Activated CD4-positive, alpha-beta memory T cell treated with anti-CD3 and anti-CD28 coated beads, Interleukin-2, amount 10 ng/mL, durations not matched to agents 7 days and 5 days (primary cell): ENCODE measurements at regions not wholly inside any gene's neighbourhood (a gene's known extent, or its start where the extent isn't known, plus 50 kb on each side); places are given as distances from the start of the nearest gene placed in this dataset.
"Not testable (repeated sequence)": the region's sequence is repeated elsewhere in the genome, so short reads cannot be mapped to it uniquely, and the experiment has no call there.

Experiments used
- CTCF ChIA-PET: fragments of 350-600 bp; sonication (Branson Sonifier 250); formaldehyde crosslinking; loops from one replicate; lab custom pipeline; 2021; ENCODE audit warnings: antibody characterized with exemption, inconsistent platforms; lab: Charles Lee
- POLR2A ChIA-PET: fragments of 350-600 bp; sonication (Branson Sonifier 250); formaldehyde crosslinking; loops from one replicate; lab custom pipeline; 2021; ENCODE audit warnings: antibody characterized with exemption; lab: Charles Lee
- DNase-seq: peaks from one replicate; pipeline ENCODE4 v3.0.0-alpha.2; 2020
- H3K27ac Mint-ChIP-seq: one replicate; pipeline ENCODE4 v1.8.0; 2021; ENCODE audit warnings: mild to moderate bottlenecking, mixed read lengths
- H3K27me3 Mint-ChIP-seq: one replicate; pipeline ENCODE4 v1.8.0; 2021; ENCODE audit warnings: mixed read lengths
- H3K36me3 Mint-ChIP-seq: one replicate; pipeline ENCODE4 v1.8.0; 2021; ENCODE audit warnings: low read depth, mixed read lengths
- H3K4me1 Mint-ChIP-seq: one replicate; pipeline ENCODE4 v1.8.0; 2021; ENCODE audit warnings: mixed read lengths
- H3K4me3 Mint-ChIP-seq: one replicate; pipeline ENCODE4 v1.8.0; 2021; ENCODE audit warnings: mild to moderate bottlenecking, mixed read lengths
- H3K9me3 Mint-ChIP-seq: one replicate; pipeline ENCODE4 v1.8.0; 2021; ENCODE audit warnings: mixed read lengths

DNA sequence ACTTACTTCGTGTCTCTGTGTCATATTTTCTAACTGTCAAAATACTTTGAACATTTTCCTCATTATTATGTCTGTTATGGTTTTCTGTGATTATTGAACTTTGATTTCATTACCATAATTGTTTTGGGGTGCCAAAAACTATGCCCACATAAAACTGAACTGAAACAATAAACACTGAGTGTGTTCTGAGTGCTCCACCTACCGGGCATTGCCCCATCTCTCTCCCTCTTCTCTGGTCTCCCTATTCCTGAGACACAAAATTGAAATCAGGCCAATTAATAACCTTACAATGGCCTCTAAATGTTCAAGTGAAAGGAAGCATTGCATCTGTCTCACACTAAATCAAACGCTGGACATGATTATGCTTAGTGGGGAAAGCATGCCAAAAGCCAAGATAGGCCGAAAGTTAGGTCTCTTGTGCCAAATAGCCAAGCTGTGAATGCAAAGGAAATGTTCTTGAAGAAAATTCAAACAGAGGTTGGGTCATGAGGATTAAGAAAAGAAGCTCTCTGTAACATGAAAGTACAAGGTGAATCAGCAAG is 972.3 kb downstream of the PCDH7 start:
- no peaks in the 10 kb centered on the region for H3K36me3 Mint-ChIP-seq
- no peak for DNase-seq
- H3K4me1 Mint-ChIP-seq: no peaks in the 10 kb centered on the region
- POLR2A ChIA-PET: no interaction called here
- H3K27ac Mint-ChIP-seq: no peak overlapping the region
- no peaks in the 10 kb centered on the region for H3K27me3 Mint-ChIP-seq
- H3K9me3 Mint-ChIP-seq: no peaks in the 10 kb centered on the region
- CTCF ChIA-PET: no interaction called here
- H3K4me3 Mint-ChIP-seq: no peak overlapping the region

DNA sequence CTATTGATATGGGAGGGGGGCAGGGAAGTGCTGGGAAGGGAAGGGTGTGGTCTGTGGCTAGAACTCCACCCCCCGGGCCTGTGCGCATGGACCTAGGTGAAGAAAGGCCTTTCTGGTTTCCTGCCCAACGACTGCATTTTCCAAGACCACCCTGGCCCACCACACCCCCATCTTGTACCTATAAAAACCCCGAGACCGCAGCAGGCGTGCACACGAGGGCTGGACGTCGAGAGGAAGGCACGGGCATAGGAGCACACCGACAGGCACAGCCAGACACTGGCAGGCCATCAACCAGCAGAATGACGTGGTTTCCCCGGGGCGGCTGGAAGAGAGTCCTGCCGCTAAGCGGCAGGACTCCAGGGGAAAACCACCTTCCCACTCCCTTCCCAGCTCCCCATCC is 981.1 kb downstream of the PCDH7 start:
- Mint-ChIP-seq H3K36me3 (no peaks in the 10 kb centered on the region), H3K4me1 (no peaks in the 10 kb centered on the region), H3K27me3 (no peaks in the 10 kb centered on the region), H3K9me3 (peaks cover 12% of the 10 kb centered on the region), H3K27ac (no peak overlapping the region), H3K4me3 (no peak overlapping the region)
- no peak for DNase-seq
- CTCF ChIA-PET: no interaction called here
- POLR2A ChIA-PET: no interaction called here

DNA sequence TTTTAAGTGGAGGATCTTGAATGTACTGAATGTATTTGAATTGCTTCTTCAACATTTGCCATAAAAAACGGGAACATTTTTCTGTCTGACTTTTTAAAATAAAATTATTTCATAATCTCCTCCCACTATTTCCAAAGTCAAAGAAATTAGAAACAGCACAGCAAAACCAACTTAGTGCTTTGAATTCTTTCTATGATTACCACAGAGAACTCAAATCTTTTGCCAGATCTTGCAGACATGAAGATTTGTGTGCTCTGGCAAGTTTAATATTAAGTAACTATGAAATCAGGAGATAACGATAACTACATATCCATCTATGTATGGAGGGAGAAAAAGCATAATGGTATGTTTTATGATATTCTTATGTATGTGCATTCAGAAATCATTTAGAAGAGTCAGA is 982.2 kb downstream of the PCDH7 start:
- H3K27me3 Mint-ChIP-seq: no peaks in the 10 kb centered on the region
- H3K27ac Mint-ChIP-seq: no peak overlapping the region
- H3K4me1 Mint-ChIP-seq: no peaks in the 10 kb centered on the region
- ChIA-PET POLR2A (no interaction called here), CTCF (no interaction called here)
- no peak for DNase-seq
- H3K9me3 Mint-ChIP-seq: peaks cover 12% of the 10 kb centered on the region
- H3K36me3 Mint-ChIP-seq: no peaks in the 10 kb centered on the region
- H3K4me3 Mint-ChIP-seq: no peak overlapping the region

DNA sequence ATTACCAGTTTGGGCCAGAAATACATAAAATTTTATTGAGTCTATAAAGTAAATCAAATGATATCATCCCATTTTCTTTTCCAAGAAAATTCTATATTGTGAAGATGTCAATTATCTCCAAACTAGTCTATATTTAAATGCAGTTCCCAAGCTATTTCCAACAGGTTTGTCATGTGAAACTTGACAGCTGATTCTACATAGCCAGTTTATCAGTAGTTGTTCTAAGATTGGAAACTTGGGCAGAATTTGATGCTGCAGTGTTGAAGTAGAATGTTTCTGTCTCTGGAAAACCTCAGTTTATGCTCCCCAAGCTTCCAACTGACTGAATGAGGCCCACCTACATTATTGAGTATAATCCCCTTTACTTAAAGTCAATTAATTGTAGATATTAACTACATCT is 994.1 kb downstream of the PCDH7 start:
- DNase-seq: no peak
- H3K27ac Mint-ChIP-seq: no peak overlapping the region
- CTCF ChIA-PET: no interaction called here
- H3K9me3 Mint-ChIP-seq: peaks cover 5% of the 10 kb centered on the region
- no peaks in the 10 kb centered on the region for H3K36me3 Mint-ChIP-seq
- H3K4me3 Mint-ChIP-seq: no peak overlapping the region
- H3K27me3 Mint-ChIP-seq: no peaks in the 10 kb centered on the region
- POLR2A ChIA-PET: no interaction called here
- H3K4me1 Mint-ChIP-seq: no peaks in the 10 kb centered on the region

DNA sequence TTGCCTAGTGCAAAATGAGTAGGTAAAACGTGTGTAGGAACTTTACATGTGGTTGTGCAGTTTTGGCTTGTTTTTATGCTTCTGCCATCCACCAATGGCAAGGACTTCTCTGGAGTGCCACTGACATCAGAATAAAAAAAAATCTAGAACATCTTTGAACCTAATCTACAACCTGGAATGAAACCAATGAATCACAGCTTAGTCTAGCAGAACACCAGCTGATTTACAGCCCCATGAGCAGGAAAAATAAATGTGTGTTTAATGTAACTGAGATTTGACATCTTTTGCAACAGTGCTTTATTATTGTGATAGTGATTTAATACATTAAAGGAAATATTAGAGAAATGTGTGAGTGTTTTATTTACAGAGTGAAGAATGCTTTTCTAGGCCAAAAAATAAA is 995.1 kb downstream of the PCDH7 start:
- Mint-ChIP-seq H3K9me3 (peaks cover 6% of the 10 kb centered on the region), H3K4me1 (no peaks in the 10 kb centered on the region), H3K27me3 (no peaks in the 10 kb centered on the region), H3K4me3 (no peak overlapping the region), H3K36me3 (no peaks in the 10 kb centered on the region), H3K27ac (no peak overlapping the region)
- ChIA-PET CTCF (no interaction called here), POLR2A (no interaction called here)
- no peak for DNase-seq

DNA sequence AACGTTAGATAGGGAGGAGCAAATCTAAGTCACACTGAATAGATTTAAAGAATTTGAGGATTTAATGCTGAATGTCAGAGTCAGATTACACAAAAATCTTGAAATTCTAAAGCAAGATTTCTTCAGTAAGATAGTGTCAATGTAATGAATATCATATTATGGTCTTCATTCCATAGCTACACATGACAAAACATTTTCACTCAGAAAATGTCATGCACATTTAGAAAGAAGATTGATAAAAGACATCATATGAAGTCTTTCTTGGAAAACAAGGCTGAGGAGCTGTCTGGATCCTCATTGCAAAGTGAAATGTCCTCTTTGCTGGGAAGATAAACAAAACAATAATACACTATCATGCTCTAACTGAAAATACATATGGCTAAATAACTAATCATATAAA is 1006.9 kb downstream of the PCDH7 start:
- H3K36me3 Mint-ChIP-seq: no peaks in the 10 kb centered on the region
- peaks cover 5% of the 10 kb centered on the region for H3K9me3 Mint-ChIP-seq
- no peaks in the 10 kb centered on the region for H3K27me3 Mint-ChIP-seq
- DNase-seq: no peak
- H3K4me3 Mint-ChIP-seq: no peak overlapping the region
- POLR2A ChIA-PET: no interaction called here
- CTCF ChIA-PET: no interaction called here
- H3K27ac Mint-ChIP-seq: no peak overlapping the region
- no peaks in the 10 kb centered on the region for H3K4me1 Mint-ChIP-seq

DNA sequence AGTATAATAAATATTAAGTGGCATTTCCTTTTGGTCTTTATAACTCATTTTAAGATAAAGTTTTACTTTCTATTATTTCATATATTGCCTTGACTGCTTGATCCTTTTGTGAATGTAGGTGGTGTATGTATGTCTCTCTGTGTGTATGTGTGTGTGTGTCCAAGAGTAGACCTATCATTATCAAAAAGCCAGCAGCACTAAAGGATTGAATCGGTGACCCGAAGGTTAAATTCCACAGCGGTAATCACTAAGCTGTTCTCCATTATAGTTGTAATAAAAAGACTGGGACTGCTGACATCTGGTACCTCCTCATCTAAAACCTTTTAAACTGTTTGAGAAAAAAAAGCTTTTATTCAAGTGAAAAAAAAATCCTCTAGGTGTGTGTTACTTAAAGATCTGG is 1014.8 kb downstream of the PCDH7 start:
- no peak overlapping the region for H3K27ac Mint-ChIP-seq
- CTCF ChIA-PET: no interaction called here
- peaks cover 7% of the 10 kb centered on the region for H3K9me3 Mint-ChIP-seq
- H3K27me3 Mint-ChIP-seq: no peaks in the 10 kb centered on the region
- no peaks in the 10 kb centered on the region for H3K4me1 Mint-ChIP-seq
- H3K36me3 Mint-ChIP-seq: no peaks in the 10 kb centered on the region
- DNase-seq: no peak
- POLR2A ChIA-PET: no interaction called here
- H3K4me3 Mint-ChIP-seq: no peak overlapping the region

DNA sequence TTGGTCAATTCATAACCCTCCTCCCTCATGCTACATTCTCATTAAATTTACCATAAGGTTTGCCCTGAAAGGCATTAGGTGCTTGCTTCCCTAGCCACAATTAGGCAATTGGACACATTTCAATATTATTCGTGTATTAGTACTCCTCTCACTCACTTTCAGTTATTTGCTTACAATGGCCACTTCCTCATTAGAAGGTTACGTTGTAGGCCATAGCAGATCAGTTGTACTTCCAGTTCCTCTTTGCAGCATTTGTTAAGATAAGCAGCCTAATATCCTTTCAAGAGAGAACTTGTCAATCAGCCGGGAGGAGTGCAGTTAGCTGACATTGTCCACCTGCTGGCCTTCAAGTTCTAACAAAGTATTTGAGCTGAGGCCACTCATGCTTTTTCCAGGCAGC is 1017.2 kb downstream of the PCDH7 start:
- ChIA-PET POLR2A (no interaction called here), CTCF (no interaction called here)
- no peaks in the 10 kb centered on the region for H3K36me3 Mint-ChIP-seq
- H3K4me1 Mint-ChIP-seq: no peaks in the 10 kb centered on the region
- H3K27ac Mint-ChIP-seq: no peak overlapping the region
- peaks cover 4% of the 10 kb centered on the region for H3K9me3 Mint-ChIP-seq
- DNase-seq: no peak
- no peak overlapping the region for H3K4me3 Mint-ChIP-seq
- H3K27me3 Mint-ChIP-seq: no peaks in the 10 kb centered on the region

DNA sequence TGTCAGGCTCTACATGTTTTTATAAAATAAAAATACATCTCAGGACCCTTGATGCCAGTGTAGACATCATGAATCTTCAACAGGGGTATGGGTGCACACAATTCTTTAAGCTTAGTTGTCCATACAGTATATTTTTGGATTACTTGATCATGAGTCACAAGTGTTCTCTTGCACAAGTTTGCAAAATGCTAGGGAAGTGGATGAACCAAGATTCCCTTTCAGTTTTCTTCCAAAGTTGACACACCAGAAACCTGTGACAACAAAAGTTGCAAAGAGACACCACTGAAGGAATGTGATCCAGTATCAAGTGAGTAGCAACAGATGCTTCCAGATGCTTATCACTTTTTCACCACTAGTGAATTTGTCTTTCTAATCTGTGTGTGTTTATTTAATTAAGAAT is 1021.2 kb downstream of the PCDH7 start:
- Mint-ChIP-seq H3K4me1 (no peaks in the 10 kb centered on the region), H3K27ac (no peak overlapping the region), H3K4me3 (no peak overlapping the region), H3K27me3 (no peaks in the 10 kb centered on the region), H3K36me3 (no peaks in the 10 kb centered on the region), H3K9me3 (no peaks in the 10 kb centered on the region)
- CTCF ChIA-PET: no interaction called here
- no peak for DNase-seq
- POLR2A ChIA-PET: no interaction called here

DNA sequence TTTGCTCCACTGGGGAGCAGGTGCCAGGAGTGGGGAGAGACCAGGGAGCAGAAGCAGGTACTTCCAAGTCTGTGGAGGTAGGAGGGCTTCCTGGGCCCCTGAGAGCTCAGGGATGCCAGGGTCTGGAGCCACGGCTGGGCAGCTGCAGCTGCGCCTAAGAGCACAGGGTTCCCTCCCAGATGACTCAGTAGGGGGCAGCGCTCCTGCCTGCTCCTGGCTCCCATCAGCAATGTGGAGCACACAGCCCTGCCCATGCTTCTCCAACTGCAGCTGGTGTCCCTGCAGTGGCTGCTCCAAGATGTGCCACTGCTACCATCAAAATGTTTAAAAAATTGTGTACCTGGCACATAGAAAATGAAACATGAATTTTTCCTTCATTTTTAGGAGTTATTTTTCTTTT is 1028.2 kb downstream of the PCDH7 start:
- H3K36me3 Mint-ChIP-seq: no peaks in the 10 kb centered on the region

DNA sequence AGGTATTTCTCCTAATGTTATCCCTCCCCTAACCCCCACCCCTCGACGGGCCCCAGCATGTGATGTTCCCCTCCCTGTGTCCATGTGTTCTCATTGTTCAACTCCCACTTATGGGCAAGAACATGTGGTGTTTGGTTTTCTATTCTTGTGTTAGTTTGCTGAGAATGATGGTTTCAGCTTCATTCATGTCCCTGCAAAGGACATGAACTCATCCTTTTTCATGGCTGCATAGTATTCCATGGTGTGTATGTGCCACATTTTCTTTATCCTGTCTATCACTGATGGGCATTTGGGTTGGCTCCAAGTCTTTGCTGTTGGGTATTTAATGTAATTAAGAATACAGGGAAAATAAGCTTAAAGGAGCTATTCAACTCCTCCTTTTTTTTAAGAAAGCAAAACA is 1030.4 kb downstream of the PCDH7 start:
- DNase-seq, H3K36me3 Mint-ChIP-seq, CTCF ChIA-PET, POLR2A ChIA-PET, H3K4me3 Mint-ChIP-seq, H3K27me3 Mint-ChIP-seq, H3K27ac Mint-ChIP-seq, H3K4me1 Mint-ChIP-seq: not testable (repeated sequence)
- H3K9me3 Mint-ChIP-seq: peaks cover 18% of the 10 kb centered on the region

More for the DNA sequence above, 1028.2 kb downstream of the PCDH7 start:
- CTCF ChIA-PET: no interaction called here
- Mint-ChIP-seq H3K27me3 (no peaks in the 10 kb centered on the region), H3K4me1 (no peaks in the 10 kb centered on the region), H3K27ac (no peak overlapping the region), H3K9me3 (peaks cover 15% of the 10 kb centered on the region), H3K4me3 (no peak overlapping the region)
- POLR2A ChIA-PET: no interaction called here
- DNase-seq: no peak

DNA sequence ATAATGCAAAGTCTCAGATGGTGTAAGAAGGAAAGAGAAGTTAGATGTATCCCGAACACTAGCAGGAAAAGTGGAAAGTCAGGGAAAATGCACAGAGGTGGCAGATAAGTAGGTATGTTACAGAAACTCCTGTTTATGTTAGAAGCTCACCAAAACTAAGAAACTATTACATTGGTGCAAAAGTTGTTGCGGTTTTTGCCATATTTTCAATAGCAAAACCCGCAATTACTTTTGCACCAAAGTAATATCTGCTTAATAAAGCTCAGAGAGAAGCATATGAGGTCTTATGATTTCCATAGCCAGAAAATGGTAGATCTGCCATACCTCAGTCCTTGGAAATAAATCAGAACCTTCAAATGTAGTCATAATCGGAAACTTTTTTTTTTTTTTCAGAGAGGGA is 1035.6 kb downstream of the PCDH7 start:
- no peak overlapping the region for H3K4me3 Mint-ChIP-seq
- H3K27me3 Mint-ChIP-seq: no peaks in the 10 kb centered on the region
- POLR2A ChIA-PET: no interaction called here
- no peaks in the 10 kb centered on the region for H3K4me1 Mint-ChIP-seq
- H3K36me3 Mint-ChIP-seq: no peaks in the 10 kb centered on the region
- DNase-seq: no peak
- no peak overlapping the region for H3K27ac Mint-ChIP-seq
- CTCF ChIA-PET: no interaction called here
- peaks cover 20% of the 10 kb centered on the region for H3K9me3 Mint-ChIP-seq

DNA sequence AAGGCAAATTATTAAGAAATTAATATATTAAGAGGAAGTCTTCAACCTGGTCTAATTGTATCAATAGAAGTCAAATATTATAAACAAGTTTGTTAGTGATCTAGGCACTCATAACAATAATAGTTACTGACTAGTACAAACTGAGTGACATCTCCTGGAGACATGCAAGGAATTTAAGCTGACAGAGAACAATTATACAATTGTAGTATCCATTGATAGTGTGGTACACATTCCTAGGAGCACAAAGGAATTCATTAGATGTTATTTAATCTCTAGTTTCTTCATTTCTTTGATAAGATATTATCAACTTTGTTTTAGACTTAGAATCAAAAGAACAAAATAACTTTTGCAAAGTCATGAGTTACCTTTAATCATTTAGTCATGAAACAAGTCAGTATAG is 1048.6 kb downstream of the PCDH7 start:
- Mint-ChIP-seq H3K36me3 (no peaks in the 10 kb centered on the region), H3K27ac (no peak overlapping the region), H3K27me3 (no peaks in the 10 kb centered on the region), H3K4me3 (no peak overlapping the region), H3K4me1 (no peaks in the 10 kb centered on the region), H3K9me3 (peaks cover 10% of the 10 kb centered on the region)
- DNase-seq: no peak
- ChIA-PET POLR2A (no interaction called here), CTCF (no interaction called here)

DNA sequence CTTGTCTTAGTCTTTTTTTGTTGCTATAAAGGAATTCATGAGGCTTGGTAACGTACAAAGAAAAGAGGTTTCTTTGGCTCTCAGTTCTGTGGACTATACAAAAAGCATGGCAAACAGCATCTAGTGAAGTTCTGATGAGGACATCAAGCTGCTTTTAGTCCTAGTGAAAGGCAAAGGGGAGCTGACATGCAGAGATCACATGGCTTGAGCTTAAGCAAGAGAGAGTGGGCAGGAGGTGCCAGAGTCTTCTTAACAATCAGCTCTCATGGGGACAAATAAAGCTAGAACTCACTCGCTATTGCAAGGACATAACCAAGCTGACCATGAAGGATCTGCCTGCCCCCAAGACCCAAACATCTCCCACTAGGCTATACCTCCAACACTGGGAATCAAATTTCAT is 1063.1 kb downstream of the PCDH7 start:
- no peak overlapping the region for H3K27ac Mint-ChIP-seq
- H3K27me3 Mint-ChIP-seq: no peaks in the 10 kb centered on the region
- CTCF ChIA-PET: no interaction called here
- no peak overlapping the region for H3K4me3 Mint-ChIP-seq
- DNase-seq: no peak
- POLR2A ChIA-PET: no interaction called here
- H3K9me3 Mint-ChIP-seq: no peaks in the 10 kb centered on the region
- H3K36me3 Mint-ChIP-seq: no peaks in the 10 kb centered on the region
- H3K4me1 Mint-ChIP-seq: no peaks in the 10 kb centered on the region
